DMS79 (cell line): ENCODE measurements at regions not wholly inside any gene's neighbourhood (a gene's known extent, or its start where the extent isn't known, plus 50 kb on each side); places are given as distances from the start of the nearest gene placed in this dataset.
"Not testable (repeated sequence)": the region's sequence is repeated elsewhere in the genome, so short reads cannot be mapped to it uniquely, and the experiment has no call there.

Experiments
- DNase-seq: peaks from one replicate; lab custom pipeline; 2025; lab: John Stamatoyannopoulos, UW

- no peak for DNase-seq
Measured at GRCh38 chr16:63129411-63130125, 1093.3 kb upstream of the CDH8 start.

DNA sequence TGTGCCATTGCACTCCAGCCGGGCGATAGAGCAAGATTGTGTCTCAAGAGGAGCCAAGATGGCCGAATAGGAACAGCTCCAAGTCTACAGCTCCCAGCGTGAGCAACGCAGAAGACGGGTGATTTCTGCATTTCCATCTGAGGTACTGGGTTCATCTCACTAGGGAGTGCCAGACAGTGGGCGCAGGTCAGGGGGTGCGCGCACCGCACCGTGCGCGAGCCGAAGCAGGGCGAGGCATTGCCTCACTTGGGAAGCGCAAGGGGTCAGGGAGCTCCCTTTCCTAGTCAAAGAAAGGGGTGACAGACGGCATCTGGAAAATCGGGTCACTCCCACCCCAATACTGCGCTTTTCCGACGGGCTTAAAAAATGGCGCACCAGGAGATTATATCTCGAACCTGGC is 1083.7 kb upstream of the CDH8 start:
- DNase-seq: not testable (repeated sequence)

DNA sequence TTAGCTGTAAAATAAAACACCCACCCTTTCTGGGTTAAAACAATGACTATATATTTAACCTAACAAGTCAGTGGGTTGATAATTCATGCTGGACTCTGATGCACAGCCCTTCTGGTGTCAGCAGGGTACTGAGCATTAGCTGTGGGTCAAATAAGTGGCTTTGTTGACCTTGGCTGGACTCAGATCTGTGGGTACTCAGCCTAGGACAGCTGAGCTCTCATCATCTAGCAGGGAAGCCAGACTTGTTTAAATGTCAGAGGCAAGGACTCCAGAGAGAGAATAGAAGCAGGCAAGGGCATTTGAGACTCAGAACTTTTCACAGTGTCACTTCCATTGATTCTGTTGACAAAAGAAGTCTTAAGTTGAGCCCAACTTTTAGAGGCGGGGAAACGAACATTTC is 1063.8 kb upstream of the CDH8 start:
- no peak for DNase-seq

DNA sequence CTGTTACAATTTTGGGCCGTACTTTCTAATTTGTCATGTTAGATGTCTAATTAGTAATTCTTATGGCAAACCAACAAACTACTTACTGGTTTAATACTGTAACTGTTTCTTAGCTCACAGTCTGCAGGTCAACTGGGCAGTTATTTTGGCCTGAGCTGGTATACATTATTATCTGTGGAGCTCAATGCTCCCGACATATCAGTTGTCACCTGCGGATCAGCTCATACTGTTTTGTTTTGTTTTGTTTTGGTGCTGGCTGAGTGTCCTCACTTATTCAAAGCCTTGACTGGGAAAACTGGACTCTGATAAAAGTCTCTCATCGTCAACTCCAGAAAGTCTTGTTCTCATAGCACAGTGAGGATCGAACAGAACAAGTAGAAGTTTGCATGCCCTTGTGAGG is 1060.6 kb upstream of the CDH8 start:
- DNase-seq: no peak

- no peak for DNase-seq
Measured at GRCh38 chr16:63092736-63093135, 1056.5 kb upstream of the CDH8 start.

DNA sequence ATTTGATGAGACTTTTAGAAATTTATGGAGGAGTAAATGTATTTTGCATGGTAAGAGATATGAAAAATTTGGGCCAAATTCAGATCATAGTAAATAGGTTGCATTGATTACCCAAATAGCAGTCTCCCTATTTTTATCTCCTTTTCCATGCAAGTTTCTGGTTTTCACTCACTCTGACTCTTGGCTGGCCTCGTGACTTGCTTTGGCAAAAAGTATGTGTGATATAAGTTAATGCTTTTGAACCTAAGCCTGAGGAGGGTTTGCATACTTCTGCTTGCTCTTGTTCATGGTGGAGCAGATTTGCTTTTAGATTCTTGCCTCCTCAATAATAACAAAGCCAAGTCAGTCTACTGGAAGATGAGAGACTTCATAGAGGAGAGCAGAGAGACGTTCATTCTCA is 1045.9 kb upstream of the CDH8 start:
- no peak for DNase-seq

- no peak for DNase-seq
Measured at GRCh38 chr16:63080746-63081145, 1044.5 kb upstream of the CDH8 start.

GRCh38 chr16:63069047-63069446 is 1032.8 kb upstream of the CDH8 start:
- DNase-seq: no peak

DNA sequence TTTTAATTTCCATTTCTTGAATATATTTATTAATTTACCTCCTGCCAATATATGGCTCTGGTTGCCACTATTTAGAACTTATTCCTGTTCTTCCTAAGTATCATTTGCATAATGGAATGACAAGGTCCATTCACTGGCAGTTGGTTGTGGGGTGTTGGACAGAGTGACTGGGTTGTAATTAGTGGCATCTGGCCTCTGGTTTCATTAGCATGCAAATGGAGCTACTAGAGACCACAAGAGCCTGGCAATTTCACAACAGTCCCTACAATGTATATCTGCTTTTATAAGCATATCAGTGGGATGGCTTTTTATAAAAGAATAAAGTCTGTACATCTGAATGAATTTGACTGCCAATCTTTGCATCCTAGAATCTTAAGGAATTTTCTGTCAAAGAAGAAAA is 1030.9 kb upstream of the CDH8 start:
- no peak for DNase-seq

DNA sequence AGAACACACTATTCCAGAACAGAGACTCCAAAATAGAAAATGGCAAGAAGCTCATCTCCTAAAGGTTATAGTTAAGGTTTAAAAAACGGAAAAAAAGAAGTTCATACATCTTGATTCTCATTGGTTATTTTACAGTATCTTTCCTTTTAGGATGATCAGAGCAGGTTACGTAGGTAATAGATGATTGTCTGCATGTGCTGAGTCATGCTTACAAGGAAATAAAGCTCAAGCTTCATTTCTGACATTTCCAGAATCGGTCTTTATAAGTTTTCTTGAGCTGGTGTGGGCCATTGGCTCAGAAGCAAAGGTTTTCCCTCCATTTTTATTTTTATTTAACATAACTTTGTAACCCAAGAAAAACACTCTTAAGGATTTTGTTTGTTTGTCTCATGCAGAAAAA is 1030.3 kb upstream of the CDH8 start:
- DNase-seq: no peak

- DNase-seq: no peak
Measured at GRCh38 chr16:63061319-63061718, 1025.1 kb upstream of the CDH8 start.

DNA sequence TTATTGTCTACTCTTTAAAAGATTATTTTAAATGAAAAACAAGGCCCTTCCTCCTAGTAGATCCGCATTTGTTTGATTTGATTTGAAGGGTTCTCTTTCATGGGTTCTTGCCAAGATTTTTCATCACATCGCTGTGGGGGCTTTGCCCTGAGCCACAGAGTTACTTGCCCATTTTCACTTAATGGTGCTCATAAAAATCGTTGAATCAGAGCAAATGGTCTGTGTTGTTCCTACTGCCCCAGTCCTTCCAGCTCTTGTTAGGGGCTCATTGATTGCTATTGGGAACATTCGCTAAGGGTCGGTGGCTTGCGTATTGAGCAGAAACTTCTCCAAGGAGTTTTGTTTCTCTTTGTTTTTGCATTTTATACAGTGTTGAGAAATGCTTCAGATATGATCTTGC is 1023.4 kb upstream of the CDH8 start:
- peak; percentile 54 for DNase-seq

DNA sequence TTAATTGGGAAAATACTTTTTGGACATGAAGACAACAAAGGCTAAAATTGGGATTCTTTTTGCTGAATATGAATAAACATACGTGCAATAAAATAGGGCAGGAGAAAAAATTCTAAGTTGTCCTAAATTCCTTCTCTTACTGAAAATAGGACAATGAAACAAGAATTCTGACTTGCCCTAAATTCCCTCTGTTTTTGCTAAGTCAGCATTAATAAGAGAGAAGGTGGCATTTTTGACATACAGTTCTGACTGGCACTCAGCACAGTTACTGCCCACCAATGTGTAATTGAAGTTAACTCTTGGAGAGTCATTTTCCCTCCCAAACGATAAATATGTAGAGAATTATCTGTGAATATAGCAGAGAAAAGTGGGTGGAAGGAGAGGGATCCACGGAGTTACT is 1021.1 kb upstream of the CDH8 start:
- DNase-seq: no peak

DNA sequence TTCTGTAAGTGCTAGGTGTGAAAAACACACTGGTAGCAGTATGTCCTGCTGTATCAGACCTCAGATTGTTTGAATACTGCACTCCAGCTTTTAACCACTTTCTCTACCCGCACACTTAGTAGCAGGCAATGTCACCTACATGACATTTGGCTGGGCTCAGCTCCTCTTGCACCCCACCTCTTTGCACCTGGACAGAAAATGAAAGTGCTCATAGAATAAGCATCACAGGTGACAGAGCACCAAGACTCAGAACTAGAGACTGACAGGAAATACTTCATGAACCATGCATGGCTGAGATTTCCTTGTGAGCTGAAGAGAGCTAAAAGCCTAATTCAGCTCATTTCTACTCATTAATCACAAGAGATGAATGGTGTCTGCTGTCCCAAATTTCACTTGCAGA is 1014.2 kb upstream of the CDH8 start:
- peak; percentile 46 for DNase-seq

- no peak for DNase-seq
Measured at GRCh38 chr16:63038397-63039106, 1002.3 kb upstream of the CDH8 start.

- no peak for DNase-seq
Measured at GRCh38 chr16:63037761-63038396, 1001.6 kb upstream of the CDH8 start.

DNA sequence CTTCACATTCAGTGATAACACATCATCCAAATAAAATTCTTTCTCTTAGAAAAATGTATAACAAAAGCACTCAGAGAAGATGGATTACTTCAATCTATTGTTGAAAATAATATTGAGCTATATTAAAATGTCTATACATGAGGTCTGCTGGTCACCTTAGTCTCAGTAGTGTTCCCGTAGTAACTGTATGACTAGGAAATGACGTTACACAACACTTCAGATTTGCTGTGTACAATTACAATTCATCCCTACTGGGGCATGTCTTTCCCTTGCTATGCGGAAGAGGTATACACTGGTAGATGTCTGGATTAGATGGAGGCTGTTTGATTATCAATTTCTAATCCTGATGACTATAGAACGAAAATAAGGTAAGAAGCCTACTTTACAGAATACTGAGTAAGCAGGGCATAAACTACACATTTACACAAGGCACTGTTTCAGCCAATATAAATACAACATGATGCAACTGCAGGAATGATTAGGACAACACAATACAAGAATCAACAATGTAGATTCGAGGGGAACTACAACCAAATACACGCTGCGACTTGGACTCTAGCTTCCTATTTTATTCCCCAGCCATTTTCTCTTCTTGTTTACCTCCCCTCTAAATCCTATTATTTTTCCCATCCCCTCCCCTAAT is 982.5 kb upstream of the CDH8 start:
- DNase-seq: no peak

DNA sequence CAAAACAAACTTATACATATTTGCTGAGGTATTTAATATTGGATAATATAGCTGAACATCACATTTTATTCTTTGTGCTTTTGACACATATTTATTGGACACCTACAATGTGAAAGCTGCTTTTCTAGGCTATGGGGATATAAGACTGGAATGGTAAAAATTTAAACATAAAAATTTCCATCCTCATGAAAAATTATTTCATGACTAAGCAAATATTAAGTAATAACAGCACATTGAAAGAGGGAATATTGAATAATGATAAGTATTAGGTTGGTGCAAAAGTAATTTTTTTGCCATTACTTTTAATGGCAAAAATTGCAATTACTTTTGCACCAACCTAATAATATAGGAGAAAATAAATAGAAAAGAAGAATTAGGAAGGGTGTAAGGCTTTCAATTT is 972.5 kb upstream of the CDH8 start:
- DNase-seq: no peak

GRCh38 chr16:63005356-63005755 is 969.1 kb upstream of the CDH8 start:
- DNase-seq: no peak

- no peak for DNase-seq
Measured at GRCh38 chr16:62989480-62989879, 953.2 kb upstream of the CDH8 start.

DNA sequence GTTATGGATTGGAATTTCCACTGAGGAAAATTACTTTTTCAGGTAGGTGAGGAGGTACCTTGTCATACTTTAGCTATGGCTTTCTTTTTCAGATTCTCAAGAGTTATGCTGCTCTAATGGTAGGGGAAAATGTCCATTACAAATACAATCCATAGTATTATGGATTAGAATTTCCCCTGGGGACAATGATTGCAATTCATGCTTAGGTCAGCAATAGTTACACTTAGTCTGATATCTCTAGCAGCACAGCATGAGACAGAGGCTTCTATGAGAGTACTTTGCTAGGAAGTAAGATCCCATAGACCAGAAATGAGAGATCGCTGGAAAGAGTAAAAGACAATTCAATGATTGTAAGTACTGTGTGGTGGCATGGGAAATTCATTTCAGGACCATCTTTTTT is 949.5 kb upstream of the CDH8 start:
- no peak for DNase-seq

DNA sequence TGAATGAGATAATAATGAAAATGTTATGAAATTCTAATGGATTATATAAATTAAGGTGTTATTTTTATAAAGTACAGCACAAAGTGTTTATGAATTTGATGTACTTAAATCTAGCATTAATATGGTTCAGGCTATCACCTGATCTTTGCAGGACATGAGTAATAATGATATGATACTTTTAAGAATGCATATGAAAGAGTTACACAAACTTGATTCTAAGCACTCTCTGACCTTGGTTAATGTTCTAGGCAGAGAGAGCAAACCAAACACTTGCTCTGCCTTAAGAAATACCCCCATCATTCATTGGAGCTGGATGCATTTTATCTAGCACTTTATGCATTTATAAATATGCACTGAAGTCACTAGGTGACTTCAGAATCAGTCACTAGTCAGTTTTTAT is 942.2 kb upstream of the CDH8 start:
- no peak for DNase-seq

GRCh38 chr16:62977876-62978275 is 941.6 kb upstream of the CDH8 start:
- DNase-seq: no peak
